ENCODE measurements at regions not wholly inside any gene's neighbourhood (a gene's known extent, or its start where the extent isn't known, plus 50 kb on each side); places are given as distances from the start of the nearest gene placed in this dataset.
"Not testable (repeated sequence)": the region's sequence is repeated elsewhere in the genome, so short reads cannot be mapped to it uniquely, and the experiment has no call there.

- H3K4me1 Mint-ChIP-seq, result no peaks in the 10 kb centered on the region
- H3K27me3 Mint-ChIP-seq, result no peaks in the 10 kb centered on the region
- H3K27ac Mint-ChIP-seq, result no peak overlapping the region
- H3K9me3 Mint-ChIP-seq, result no peaks in the 10 kb centered on the region
- no peak for DNase-seq
- CTCF ChIA-PET, result no interaction called here
- H3K4me3 Mint-ChIP-seq, result no peak overlapping the region
- H3K36me3 Mint-ChIP-seq, result no peaks in the 10 kb centered on the region
Observed at GRCh38 chr13:61358599-61358998, 57.0 kb downstream of the PCDH20 start.

- no peak overlapping the region for H3K4me3 Mint-ChIP-seq
- H3K27ac Mint-ChIP-seq, result no peak overlapping the region
- H3K4me1 Mint-ChIP-seq, result no peaks in the 10 kb centered on the region
- no peaks in the 10 kb centered on the region for H3K27me3 Mint-ChIP-seq
- H3K9me3 Mint-ChIP-seq, result peaks cover 2% of the 10 kb centered on the region
- CTCF ChIA-PET, result no interaction called here
- DNase-seq, result no peak
- H3K36me3 Mint-ChIP-seq, result no peaks in the 10 kb centered on the region
Observed at GRCh38 chr13:61350341-61350740, 65.3 kb downstream of the PCDH20 start.

- no peaks in the 10 kb centered on the region for H3K4me1 Mint-ChIP-seq
Observed at GRCh38 chr13:61339054-61339621, 76.5 kb downstream of the PCDH20 start.

DNA sequence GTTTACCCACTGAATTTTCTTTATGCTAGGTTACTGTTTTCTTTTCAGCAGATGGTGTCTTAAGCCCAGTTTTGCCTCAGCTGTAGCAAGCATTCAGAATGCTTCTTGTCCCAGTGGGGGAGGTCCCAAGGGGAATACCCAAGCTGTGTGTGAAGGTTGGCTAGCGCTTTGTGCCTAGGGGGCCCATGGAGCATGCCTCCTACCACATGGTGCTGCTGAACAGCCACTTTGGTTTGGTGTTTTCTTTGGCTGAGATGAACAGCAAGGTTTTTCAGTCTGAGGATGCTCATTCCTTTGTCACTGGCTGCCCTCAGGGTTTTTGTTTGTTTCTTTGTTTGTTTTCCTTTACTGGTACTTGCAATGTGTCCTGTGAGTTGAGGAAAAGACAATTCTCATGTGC is 99.0 kb downstream of the PCDH20 start:
- CTCF ChIA-PET, result no interaction called here
- H3K4me3 Mint-ChIP-seq, result no peak overlapping the region
- no peaks in the 10 kb centered on the region for H3K4me1 Mint-ChIP-seq
- H3K9me3 Mint-ChIP-seq, result no peaks in the 10 kb centered on the region
- H3K27ac Mint-ChIP-seq, result no peak overlapping the region
- no peak for DNase-seq
- H3K36me3 Mint-ChIP-seq, result no peaks in the 10 kb centered on the region
- H3K27me3 Mint-ChIP-seq, result no peaks in the 10 kb centered on the region

More at GRCh38 chr13:61339054-61339621, 76.5 kb downstream of the PCDH20 start:
- Mint-ChIP-seq H3K36me3 (no peaks in the 10 kb centered on the region), H3K9me3 (peaks cover 4% of the 10 kb centered on the region), H3K27ac (no peak overlapping the region), H3K27me3 (no peaks in the 10 kb centered on the region), H3K4me3 (no peak overlapping the region)
- no peak for DNase-seq
- CTCF ChIA-PET, result no interaction called here

- H3K36me3 Mint-ChIP-seq, result no peaks in the 10 kb centered on the region
- H3K27ac Mint-ChIP-seq, result no peak overlapping the region
Observed at GRCh38 chr13:61294467-61295191, 121.0 kb downstream of the PCDH20 start.

DNA sequence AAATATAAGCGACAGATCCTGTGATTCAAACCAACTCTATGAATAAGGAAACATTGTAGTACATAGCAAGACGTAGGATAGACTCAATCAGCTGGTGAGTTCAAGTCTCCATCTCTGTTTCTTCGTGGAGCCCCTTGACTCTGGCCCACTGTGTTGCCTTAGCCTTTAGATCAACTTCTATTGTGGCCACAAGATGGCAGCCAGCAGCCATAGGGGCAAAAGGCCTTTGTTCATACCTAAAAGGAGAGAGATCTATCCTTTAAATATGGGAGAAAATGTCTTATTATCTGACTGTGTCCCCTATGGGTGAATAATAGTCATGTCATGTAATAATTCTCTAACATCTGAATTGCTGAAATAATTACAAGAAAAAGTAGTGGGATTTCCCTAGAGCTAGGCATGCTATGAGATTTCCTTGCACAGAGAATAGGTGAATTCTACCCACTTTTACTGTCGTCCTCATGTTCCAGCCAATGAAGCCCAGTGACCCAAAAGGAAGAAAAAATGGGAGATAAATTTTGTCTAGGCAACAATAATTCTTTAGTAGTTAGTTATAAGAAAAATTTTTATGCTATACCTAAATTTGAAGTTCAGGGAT is 129.4 kb downstream of the PCDH20 start:
- no peaks in the 10 kb centered on the region for H3K36me3 Mint-ChIP-seq
- peaks cover 3% of the 10 kb centered on the region for H3K9me3 Mint-ChIP-seq
- CTCF ChIA-PET, result no interaction called here

More at GRCh38 chr13:61294467-61295191, 121.0 kb downstream of the PCDH20 start:
- no peak for DNase-seq
- Mint-ChIP-seq H3K4me3 (no peak overlapping the region), H3K4me1 (no peaks in the 10 kb centered on the region), H3K9me3 (peaks cover 3% of the 10 kb centered on the region), H3K27me3 (no peaks in the 10 kb centered on the region)
- CTCF ChIA-PET, result no interaction called here

DNA sequence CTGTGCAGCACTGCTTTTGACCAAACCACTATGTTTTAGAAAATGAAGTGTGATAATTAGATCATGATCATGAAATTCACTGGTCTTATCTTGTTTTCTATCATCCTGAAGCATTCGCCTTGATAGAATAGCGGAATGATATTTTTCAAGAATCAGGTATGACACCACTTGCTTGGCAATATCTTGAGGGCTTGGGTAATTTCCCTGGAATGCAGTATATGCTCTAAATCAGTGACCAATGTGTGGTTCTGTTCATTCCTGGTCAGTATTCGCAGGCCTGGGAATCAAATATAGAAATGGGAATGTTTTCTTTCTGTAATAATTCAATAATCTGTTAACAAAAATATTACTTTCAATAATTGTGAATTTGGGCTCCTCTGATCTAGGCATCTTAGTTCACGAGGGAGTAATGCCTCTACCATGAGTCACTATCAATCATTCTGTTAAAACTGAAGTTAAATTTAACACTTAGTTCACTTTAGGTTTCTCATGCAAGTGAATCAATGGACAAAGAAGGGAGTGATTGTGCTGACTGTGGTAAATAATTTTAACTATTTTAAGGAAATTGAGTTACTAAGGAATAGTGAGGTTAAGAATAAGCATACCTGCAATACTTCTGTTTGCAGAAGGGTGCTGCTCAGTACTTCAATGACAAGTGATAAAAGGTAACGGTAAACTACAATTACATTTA is 137.9 kb downstream of the PCDH20 start:
- H3K36me3 Mint-ChIP-seq, result no peaks in the 10 kb centered on the region
- H3K4me3 Mint-ChIP-seq, result no peak overlapping the region
- no peaks in the 10 kb centered on the region for H3K27me3 Mint-ChIP-seq
- no peak overlapping the region for H3K27ac Mint-ChIP-seq
- DNase-seq, result no peak
- CTCF ChIA-PET, result no interaction called here
- H3K4me1 Mint-ChIP-seq, result no peaks in the 10 kb centered on the region
- peaks cover 4% of the 10 kb centered on the region for H3K9me3 Mint-ChIP-seq

More for the DNA sequence above, 129.4 kb downstream of the PCDH20 start:
- H3K4me3 Mint-ChIP-seq, result no peak overlapping the region
- DNase-seq, result no peak
- H3K4me1 Mint-ChIP-seq, result no peaks in the 10 kb centered on the region
- H3K27ac Mint-ChIP-seq, result no peak overlapping the region
- no peaks in the 10 kb centered on the region for H3K27me3 Mint-ChIP-seq

DNA sequence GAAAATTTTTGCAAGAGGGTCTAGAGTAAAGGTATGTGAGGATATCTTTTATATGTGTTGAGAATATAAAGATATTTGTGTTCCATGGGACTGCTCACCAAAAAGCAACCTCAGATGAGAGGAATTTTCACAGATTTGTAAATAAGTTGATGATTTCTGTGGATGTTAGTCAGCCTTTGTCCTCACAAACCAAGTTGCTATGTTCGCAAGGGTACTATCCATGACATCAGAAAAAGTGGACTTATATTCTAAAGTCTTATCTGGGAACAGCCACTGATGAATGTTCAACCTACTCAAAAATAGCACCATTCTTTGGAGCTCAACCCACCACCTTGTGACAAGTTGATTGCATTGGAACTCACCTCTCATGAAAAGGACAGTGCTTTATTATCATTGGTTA is 138.6 kb downstream of the PCDH20 start:
- Mint-ChIP-seq H3K27ac (no peak overlapping the region), H3K27me3 (no peaks in the 10 kb centered on the region), H3K36me3 (no peaks in the 10 kb centered on the region), H3K4me3 (no peak overlapping the region), H3K9me3 (peaks cover 7% of the 10 kb centered on the region), H3K4me1 (no peaks in the 10 kb centered on the region)
- CTCF ChIA-PET, result no interaction called here
- DNase-seq, result no peak

DNA sequence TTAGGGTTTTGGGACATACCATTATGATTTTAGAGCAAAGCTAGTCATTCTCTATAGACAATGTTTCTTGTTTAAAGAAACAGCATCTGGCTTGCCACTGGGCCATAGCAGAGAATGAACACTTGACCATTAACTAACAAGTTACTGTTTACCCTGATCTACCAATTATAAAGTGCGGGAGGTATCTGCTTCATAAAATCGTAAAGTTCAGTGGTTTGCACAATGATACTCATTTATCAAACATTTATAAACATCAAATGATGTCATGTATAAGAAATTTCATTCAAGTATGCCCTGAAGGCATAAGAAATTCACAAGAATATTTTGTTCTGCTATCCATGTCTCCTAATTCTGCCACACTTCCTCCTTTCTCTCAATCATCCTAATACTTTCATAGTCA is 139.2 kb downstream of the PCDH20 start:
- Mint-ChIP-seq H3K4me1 (no peaks in the 10 kb centered on the region), H3K27me3 (no peaks in the 10 kb centered on the region), H3K4me3 (no peak overlapping the region), H3K9me3 (peaks cover 8% of the 10 kb centered on the region), H3K27ac (no peak overlapping the region), H3K36me3 (no peaks in the 10 kb centered on the region)
- CTCF ChIA-PET, result no interaction called here
- no peak for DNase-seq

DNA sequence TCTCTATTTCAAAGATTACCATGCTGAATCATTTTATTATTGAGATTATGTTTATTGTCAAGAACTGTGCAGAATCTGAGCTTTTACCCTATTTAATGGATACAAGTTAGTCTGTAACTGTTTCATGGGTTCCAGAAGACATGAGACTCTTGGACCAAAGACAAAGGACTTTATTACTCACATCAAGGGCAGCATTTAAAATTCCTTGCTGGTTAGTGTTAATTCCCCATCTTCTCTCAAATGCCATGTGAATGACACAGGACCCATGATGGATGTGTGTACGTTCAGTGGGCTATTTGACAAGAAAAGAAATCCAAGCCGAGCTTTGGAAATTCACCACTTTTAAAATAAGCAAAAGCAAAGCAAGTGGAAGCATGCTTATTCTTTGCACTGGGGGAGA is 139.9 kb downstream of the PCDH20 start:
- H3K27ac Mint-ChIP-seq, result no peak overlapping the region
- no peaks in the 10 kb centered on the region for H3K27me3 Mint-ChIP-seq
- H3K9me3 Mint-ChIP-seq, result peaks cover 5% of the 10 kb centered on the region
- H3K4me1 Mint-ChIP-seq, result no peaks in the 10 kb centered on the region
- CTCF ChIA-PET, result no interaction called here
- H3K4me3 Mint-ChIP-seq, result no peak overlapping the region
- DNase-seq, result no peak
- H3K36me3 Mint-ChIP-seq, result no peaks in the 10 kb centered on the region

GRCh38 chr13:61275251-61275650 is 140.4 kb downstream of the PCDH20 start:
- no peak for DNase-seq
- Mint-ChIP-seq H3K4me1 (no peaks in the 10 kb centered on the region), H3K9me3 (peaks cover 7% of the 10 kb centered on the region), H3K4me3 (no peak overlapping the region), H3K27ac (no peak overlapping the region), H3K27me3 (no peaks in the 10 kb centered on the region), H3K36me3 (no peaks in the 10 kb centered on the region)
- CTCF ChIA-PET, result no interaction called here

- CTCF ChIA-PET, H3K27me3 Mint-ChIP-seq, H3K4me1 Mint-ChIP-seq, H3K4me3 Mint-ChIP-seq, H3K27ac Mint-ChIP-seq, H3K36me3 Mint-ChIP-seq, DNase-seq: not testable (repeated sequence)
- peaks cover 10% of the 10 kb centered on the region for H3K9me3 Mint-ChIP-seq
Observed at GRCh38 chr13:61266896-61267295, 148.8 kb downstream of the PCDH20 start.

DNA sequence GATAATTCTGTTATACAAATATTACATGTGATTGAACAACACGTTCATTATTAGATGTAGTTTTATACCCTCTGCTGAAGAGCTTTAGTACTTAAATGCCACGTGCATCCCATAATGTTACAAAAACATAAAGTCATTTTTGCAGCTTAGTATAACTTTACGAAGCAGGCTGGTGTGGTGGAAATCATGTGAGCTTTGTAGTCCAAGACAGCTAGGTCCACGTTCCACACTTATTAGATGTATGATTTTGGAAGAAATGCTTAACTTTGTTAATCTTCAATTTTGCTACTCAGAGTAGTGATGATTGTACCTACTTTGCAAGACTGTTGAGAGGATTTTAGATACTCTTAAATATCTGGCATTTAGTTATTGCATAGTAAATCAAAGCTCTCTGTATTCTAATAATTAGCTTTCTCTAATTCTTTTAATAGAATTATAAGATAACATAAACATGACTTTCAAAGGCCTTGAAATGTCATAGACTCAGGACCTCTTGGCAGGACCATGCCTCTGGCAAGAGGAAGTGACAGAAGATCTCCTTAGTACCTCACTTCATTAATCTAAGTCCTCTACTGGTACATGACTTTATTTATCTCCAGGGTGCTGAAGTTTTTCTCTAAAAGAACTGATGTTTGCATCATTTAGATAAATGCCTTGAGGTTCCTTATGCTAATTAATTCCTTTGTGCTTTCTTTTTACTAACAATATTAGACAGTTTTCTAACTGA is 153.7 kb downstream of the PCDH20 start:
- CTCF ChIA-PET, result no interaction called here
- Mint-ChIP-seq H3K27ac (no peak overlapping the region), H3K27me3 (no peaks in the 10 kb centered on the region), H3K9me3 (no peaks in the 10 kb centered on the region), H3K4me1 (no peaks in the 10 kb centered on the region), H3K36me3 (no peaks in the 10 kb centered on the region), H3K4me3 (no peak overlapping the region)
- DNase-seq, result no peak

DNA sequence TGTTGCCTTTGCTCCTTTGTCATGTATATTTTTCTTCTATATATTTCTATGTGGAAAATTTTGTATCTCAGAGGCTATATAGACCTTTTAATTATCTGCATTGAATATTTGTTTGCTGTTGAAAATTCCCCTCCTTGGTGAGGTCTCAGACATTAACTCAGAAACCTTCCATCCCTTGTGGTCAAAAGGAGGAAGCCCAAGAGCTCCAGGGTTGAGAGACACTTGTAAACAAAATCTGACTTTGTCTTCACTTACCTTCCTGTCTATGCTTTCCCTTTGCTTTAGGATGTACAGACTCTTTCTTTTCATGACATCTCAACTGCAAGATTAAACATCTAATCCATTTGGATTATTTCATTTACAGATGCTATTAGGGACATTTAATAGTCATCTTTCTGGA is 157.5 kb downstream of the PCDH20 start:
- Mint-ChIP-seq H3K27ac (no peak overlapping the region), H3K9me3 (no peaks in the 10 kb centered on the region), H3K27me3 (no peaks in the 10 kb centered on the region), H3K4me3 (no peak overlapping the region), H3K36me3 (no peaks in the 10 kb centered on the region), H3K4me1 (no peaks in the 10 kb centered on the region)
- no peak for DNase-seq
- CTCF ChIA-PET, result no interaction called here

Data from activated naive CD4-positive, alpha-beta T cell treated with anti-CD3 and anti-CD28 coated beads, Interleukin-2, amount 10 ng/mL, durations not matched to agents 7 days and 5 days (primary cell).